GM23248 (cell line): ENCODE measurements at regions not wholly inside any gene's neighbourhood (a gene's known extent, or its start where the extent isn't known, plus 50 kb on each side); places are given as distances from the start of the nearest gene placed in this dataset.

ENCODE experiments used
- EZH2 ChIP-seq: fragments of 200-600 bp; sonication (generic); IDR thresholded peaks from 2 replicates; pipeline ENCODE4 v1.6.1; 2018; ENCODE audit warnings: antibody characterized with exemption, mild to moderate bottlenecking; ENCODE audit not compliant: insufficient read depth, poor library complexity, severe bottlenecking
- EZH2phosphoT487 ChIP-seq: fragments of 200-600 bp; sonication (generic); IDR thresholded peaks from 2 replicates; pipeline ENCODE4 v1.6.1; 2018; ENCODE audit warnings: antibody characterized with exemption, moderate library complexity, mild to moderate bottlenecking, low read depth; ENCODE audit not compliant: insufficient read depth

- TF ChIP-seq EZH2 (no peak), EZH2phosphoT487 (no peak)
These were observed 104.6 kb upstream of the KLF13 start for GRCh38 chr15:31221936-31222515.
